IMR-90 (cell line): ENCODE measurements at regions not wholly inside any gene's neighbourhood (a gene's known extent, or its start where the extent isn't known, plus 50 kb on each side); places are given as distances from the start of the nearest gene placed in this dataset.

Experiments used
- ATAC-seq: fragments of 200-7000 bp; cut with Tn5 transposase; 2 replicates; pipeline ENCODE4 v1.9.1; 2020; ENCODE audit warnings: low read depth, mild to moderate bottlenecking, moderate library complexity
- BruUV-seq: library from RNA; stranded (reverse); fragments of 400-500 nt; replicated peaks from 2 replicates; lab custom pipeline; 2021; lab: Mats Ljungman, UMichigan
- CTCF ChIA-PET: fragments of 300-600 bp; formaldehyde crosslinking; extraction: SDS; loops from one replicate; lab custom pipeline; 2021; ENCODE audit warnings: antibody characterized with exemption; lab: Yijun Ruan, JAX
- POLR2A ChIA-PET: fragments of 300-600 bp; sonication (Branson Sonifier 250); formaldehyde crosslinking; loops from one replicate; lab custom pipeline; 2022; ENCODE audit warnings: antibody characterized with exemption; ENCODE audit not compliant: unreplicated experiment; lab: Charles Lee
- DNase-seq: peaks from one replicate; pipeline ENCODE4 v3.0.0; 2013
- H2AFZ ChIP-seq: replicated peaks from 2 replicates; pipeline ENCODE3; 2013; ENCODE audit warnings: low read length, mild to moderate bottlenecking; ENCODE audit not compliant: poor library complexity
- H2AK5ac ChIP-seq: 2 replicates; pipeline ENCODE4 v1.6.1; 2013; ENCODE audit warnings: low read depth, low read length, inconsistent platforms
- H2AK9ac ChIP-seq: replicated peaks from 2 replicates; pipeline ENCODE3; 2013; ENCODE audit warnings: mild to moderate bottlenecking, low read depth, low read length, moderate library complexity; ENCODE audit not compliant: poor library complexity
- H2BK120ac ChIP-seq: 2 replicates; pipeline ENCODE4 v1.6.1; 2013; ENCODE audit warnings: low read depth, low read length, inconsistent platforms
- H2BK15ac ChIP-seq: 3 replicates; pipeline ENCODE4 v1.6.1; 2013; ENCODE audit warnings: low read depth, low read length, inconsistent platforms
- H2BK20ac ChIP-seq: 2 replicates; pipeline ENCODE4 v1.6.1; 2013; ENCODE audit warnings: low read depth, mild to moderate bottlenecking, inconsistent platforms, low read length, moderate library complexity
- H2BK5ac ChIP-seq: 2 replicates; pipeline ENCODE4 v1.6.1; 2013; ENCODE audit warnings: mild to moderate bottlenecking, low read depth, low read length, inconsistent platforms; ENCODE audit not compliant: poor library complexity, severe bottlenecking
- H3K14ac ChIP-seq: replicated peaks from 2 replicates; pipeline ENCODE4 v1.6.1; 2013; ENCODE audit warnings: low read depth, low read length, inconsistent platforms
- H3K18ac ChIP-seq: 2 replicates; pipeline ENCODE4 v1.6.1; 2013; ENCODE audit warnings: low read depth, low read length, control low read depth
- H3K23ac ChIP-seq: 2 replicates; pipeline ENCODE4 v1.6.1; 2013; ENCODE audit warnings: low read depth, low read length, inconsistent platforms
- H3K27ac ChIP-seq: 2 replicates; pipeline ENCODE4 v1.5.1; 2013; ENCODE audit warnings: mild to moderate bottlenecking, control low read depth, low read length; ENCODE audit not compliant: insufficient read depth
- H3K27me3 ChIP-seq: 2 replicates; pipeline ENCODE4 v1.6.1; 2013; ENCODE audit warnings: low read length; ENCODE audit not compliant: control insufficient read depth, insufficient read depth
- H3K36me3 ChIP-seq: 2 replicates; pipeline ENCODE4 v1.6.1; 2013; ENCODE audit warnings: low read length, mixed read lengths; ENCODE audit not compliant: control insufficient read depth, insufficient read depth
- H3K4ac ChIP-seq: 2 replicates; pipeline ENCODE4 v1.6.1; 2013; ENCODE audit warnings: low read depth, low read length, inconsistent platforms
- H3K4me1 ChIP-seq: 2 replicates; pipeline ENCODE4 v1.6.1; 2013; ENCODE audit warnings: low read length, mixed read lengths; ENCODE audit not compliant: control insufficient read depth, insufficient read depth
- H3K4me2 ChIP-seq: 2 replicates; pipeline ENCODE4 v1.6.1; 2013; ENCODE audit warnings: low read depth, mild to moderate bottlenecking, control low read depth, low read length, moderate library complexity
- H3K4me3 ChIP-seq: 2 replicates; pipeline ENCODE4 v1.5.1; 2013; ENCODE audit warnings: low read depth, mild to moderate bottlenecking, control low read depth, low read length, moderate library complexity; ENCODE audit not compliant: insufficient read depth
- H3K56ac ChIP-seq: 2 replicates; pipeline ENCODE4 v1.6.1; 2013; ENCODE audit warnings: low read length, inconsistent platforms; ENCODE audit not compliant: insufficient read depth; ENCODE audit errors: extremely low read depth
- H3K79me1 ChIP-seq, 2 experiments: 2 replicates each; pipeline ENCODE4 v1.6.1; 2013; ENCODE audit warnings: low read length in 2 of 2, inconsistent platforms in 1 of 2, low read depth in 1 of 2
- H3K9ac ChIP-seq: 2 replicates; pipeline ENCODE4 v1.6.1; 2013; ENCODE audit warnings: low read depth, low read length, control low read depth
- H3K9me1 ChIP-seq: 2 replicates; pipeline ENCODE4 v1.6.1; 2013; ENCODE audit warnings: low read length, inconsistent platforms; ENCODE audit not compliant: insufficient read depth
- H3K9me3 ChIP-seq: 2 replicates; pipeline ENCODE4 v1.6.1; 2013; ENCODE audit warnings: low read length; ENCODE audit not compliant: control insufficient read depth, insufficient read depth
- H4K20me1 ChIP-seq: 2 replicates; pipeline ENCODE4 v1.6.1; 2013; ENCODE audit warnings: low read length, inconsistent platforms; ENCODE audit not compliant: insufficient read depth
- H4K5ac ChIP-seq: 2 replicates; pipeline ENCODE4 v1.6.1; 2013; ENCODE audit warnings: mild to moderate bottlenecking, low read depth, low read length, control low read depth
- H4K8ac ChIP-seq, 2 experiments: 2 replicates each; pipeline ENCODE4 v1.6.1; 2013; ENCODE audit warnings: low read depth in 2 of 2, low read length in 2 of 2, control low read depth in 1 of 2, inconsistent platforms in 1 of 2
- H4K91ac ChIP-seq: 2 replicates; pipeline ENCODE4 v1.6.1; 2013; ENCODE audit warnings: low read depth, low read length, inconsistent platforms; ENCODE audit not compliant: insufficient read depth
- BHLHE40 ChIP-seq: fragments of 150-350 bp; IDR thresholded peaks from 2 replicates; pipeline ENCODE4 v1.6.1; 2016; ENCODE audit warnings: mild to moderate bottlenecking, low read depth, low read length
- CEBPB ChIP-seq: IDR thresholded peaks from 2 replicates; pipeline ENCODE4 v1.6.1; 2012; ENCODE audit warnings: low read depth, low read length, improper control_type of control experiment
- CHD1 ChIP-seq: IDR thresholded peaks from 2 replicates; pipeline ENCODE4 v1.6.1; 2012; ENCODE audit warnings: low read depth, low read length, improper control_type of control experiment
- FOS ChIP-seq: fragments of 150-350 bp; IDR thresholded peaks from 2 replicates; pipeline ENCODE4 v1.6.1; 2016; ENCODE audit warnings: low read depth, low read length
- MAZ ChIP-seq: IDR thresholded peaks from 2 replicates; pipeline ENCODE4 v1.6.1; 2012; ENCODE audit warnings: low read depth, mild to moderate bottlenecking, low read length, improper control_type of control experiment, moderate library complexity, borderline replicate concordance
- MXI1 ChIP-seq: IDR thresholded peaks from 2 replicates; pipeline ENCODE4 v1.6.1; 2012; ENCODE audit warnings: low read depth, mild to moderate bottlenecking, low read length, moderate library complexity, borderline replicate concordance
- POLR2A ChIP-seq: IDR thresholded peaks from 2 replicates; pipeline ENCODE4 v1.6.1; 2012; ENCODE audit warnings: mild to moderate bottlenecking, low read depth, low read length
- RCOR1 ChIP-seq: IDR thresholded peaks from 2 replicates; pipeline ENCODE4 v1.6.1; 2012; ENCODE audit warnings: mild to moderate bottlenecking, low read length, improper control_type of control experiment; ENCODE audit not compliant: insufficient replicate concordance
- SMC3 ChIP-seq: fragments of 150-350 bp; IDR thresholded peaks from 2 replicates; pipeline ENCODE4 v1.6.1; 2016; ENCODE audit warnings: low read depth, mild to moderate bottlenecking, antibody characterized with exemption, low read length, moderate library complexity
- WGBS, 2 experiments: methylation state at CpG; one replicate each; pipeline versions ENCODE4 v1.1.5 to v1.1.7; 2013; ENCODE audit warnings: missing lambda C conversion rate in 2 of 2; ENCODE audit not compliant: insufficient read length in 1 of 2; ENCODE audit errors: extremely low coverage in 2 of 2; 5-methylcytosine and 5-hydroxymethylcytosine counted together
- dilution Hi-C: fragments of 300-500 bp; cut with HindIII; formaldehyde crosslinking; loops from one replicate; pipeline ENCODE4 v1.14.3; 2018; ENCODE audit warnings: low sequenced_read_pairs; ENCODE audit not compliant: unreplicated experiment
- in situ Hi-C: fragments of 300-500 bp; cut with MboI; formaldehyde crosslinking; loops from 3 replicates; pipeline ENCODE4 v1.14.3; 2019; ENCODE audit warnings: low sequenced_read_pairs, inconsistent platforms, mixed read lengths
- intact Hi-C: fragments of 100-400 bp; cut with micrococcal nuclease; formaldehyde crosslinking; loops from 2 replicates; pipeline ENCODE4 v1.10.0; 2022
- TF ChIP-seq, protein P1 (sequence below): fragments of 150-350 bp; IDR thresholded peaks from 2 replicates; pipeline ENCODE4 v1.6.1; 2017; ENCODE audit warnings: mild to moderate bottlenecking, antibody characterized with exemption, low read length, low read depth
- TF ChIP-seq, protein P2 (sequence below): fragments of 150-350 bp; IDR thresholded peaks from 2 replicates; pipeline ENCODE4 v1.6.1; 2016; ENCODE audit warnings: low read depth, mild to moderate bottlenecking, low read length, moderate library complexity, borderline replicate concordance

DNA sequence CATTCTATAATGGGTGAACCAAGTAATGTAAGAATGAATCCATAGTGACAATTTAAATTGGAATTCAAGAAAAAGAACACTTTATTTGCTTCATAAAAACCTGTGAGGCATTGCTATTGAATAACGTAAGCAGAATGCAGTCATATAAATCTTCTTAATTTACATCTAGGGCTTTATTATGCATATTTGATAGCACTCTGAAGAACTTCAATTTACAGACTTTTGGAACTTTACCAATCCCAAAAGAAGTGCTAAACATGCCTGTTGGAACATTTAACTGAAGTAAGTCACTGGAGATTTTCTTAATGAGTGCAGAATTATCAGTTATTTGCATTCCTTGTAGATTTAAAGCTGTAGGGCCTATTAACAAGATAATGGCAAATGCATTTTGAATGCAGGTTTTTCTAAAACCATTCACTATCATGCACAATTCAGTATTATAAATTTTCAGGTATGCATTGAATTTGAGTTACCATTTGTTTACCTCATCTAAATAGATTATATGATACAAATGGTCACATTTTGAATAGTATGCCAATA is 1181.2 kb downstream of the ARAP2 start:
- BruUV-seq, result no TSS peak
- dilution Hi-C loops, result no loop called here

More for the DNA sequence above, 1181.2 kb downstream of the ARAP2 start:
- no peak for DNase-seq
- Histone ChIP-seq H3K27me3 (no peaks in the 10 kb centered on the region), H2BK5ac (no peak overlapping the region), H3K14ac (no peak overlapping the region), H3K4ac (no peak overlapping the region), H3K79me1 (no peaks in the 10 kb centered on the region), H3K4me2 (no peak overlapping the region), H3K23ac (no peak overlapping the region), H3K9ac (no peak overlapping the region), H2BK120ac (no peak overlapping the region), H3K9me3 (no peaks in the 10 kb centered on the region), H3K56ac (no peak overlapping the region), H2AFZ (no peak overlapping the region), H3K4me3 (no peak overlapping the region), H4K20me1 (no peaks in the 10 kb centered on the region), H3K36me3 (no peaks in the 10 kb centered on the region), H4K5ac (no peak overlapping the region), H2AK9ac (no peak overlapping the region), H2BK20ac (no peak overlapping the region), H3K27ac (no peak overlapping the region), H2BK15ac (no peak overlapping the region), H2AK5ac (no peak overlapping the region), H4K8ac (no peak overlapping the region), H3K4me1 (no peaks in the 10 kb centered on the region), H3K18ac (no peak overlapping the region), H4K91ac (no peak overlapping the region), H3K9me1 (no peaks in the 10 kb centered on the region)
- WGBS, 2 experiments, result no CpG with 5 or more reads among the region's 1 CpG
- TF ChIP-seq POLR2A, result no peak
- TF ChIP-seq SMC3, result no peak
- TF ChIP-seq MXI1, result no peak
- no peak for TF ChIP-seq CEBPB
- TF ChIP-seq, protein P1, sequence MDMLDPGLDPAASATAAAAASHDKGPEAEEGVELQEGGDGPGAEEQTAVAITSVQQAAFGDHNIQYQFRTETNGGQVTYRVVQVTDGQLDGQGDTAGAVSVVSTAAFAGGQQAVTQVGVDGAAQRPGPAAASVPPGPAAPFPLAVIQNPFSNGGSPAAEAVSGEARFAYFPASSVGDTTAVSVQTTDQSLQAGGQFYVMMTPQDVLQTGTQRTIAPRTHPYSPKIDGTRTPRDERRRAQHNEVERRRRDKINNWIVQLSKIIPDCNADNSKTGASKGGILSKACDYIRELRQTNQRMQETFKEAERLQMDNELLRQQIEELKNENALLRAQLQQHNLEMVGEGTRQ, result no peak
- no peak for TF ChIP-seq FOS
- no peak for TF ChIP-seq RCOR1
- no peak for TF ChIP-seq BHLHE40
- TF ChIP-seq, protein P2, sequence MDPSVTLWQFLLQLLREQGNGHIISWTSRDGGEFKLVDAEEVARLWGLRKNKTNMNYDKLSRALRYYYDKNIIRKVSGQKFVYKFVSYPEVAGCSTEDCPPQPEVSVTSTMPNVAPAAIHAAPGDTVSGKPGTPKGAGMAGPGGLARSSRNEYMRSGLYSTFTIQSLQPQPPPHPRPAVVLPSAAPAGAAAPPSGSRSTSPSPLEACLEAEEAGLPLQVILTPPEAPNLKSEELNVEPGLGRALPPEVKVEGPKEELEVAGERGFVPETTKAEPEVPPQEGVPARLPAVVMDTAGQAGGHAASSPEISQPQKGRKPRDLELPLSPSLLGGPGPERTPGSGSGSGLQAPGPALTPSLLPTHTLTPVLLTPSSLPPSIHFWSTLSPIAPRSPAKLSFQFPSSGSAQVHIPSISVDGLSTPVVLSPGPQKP, result no peak
- TF ChIP-seq MAZ, result no peak
- TF ChIP-seq CHD1, result no peak
- intact Hi-C loops, result no loop called here
- ChIA-PET POLR2A (no interaction called here), CTCF (no interaction called here)
- ATAC-seq, result no peak
- in situ Hi-C loops, result no loop called here
